GM12873 (cell line): ENCODE measurements at regions not wholly inside any gene's neighbourhood (a gene's known extent, or its start where the extent isn't known, plus 50 kb on each side); places are given as distances from the start of the nearest gene placed in this dataset.

ENCODE experiments used
- TF ChIP-seq, protein P1 (sequence below): IDR thresholded peaks from 2 replicates; pipeline ENCODE4 v1.5.1; 2012; ENCODE audit warnings: low read depth, mild to moderate bottlenecking, moderate library complexity, low read length, control low read depth; ENCODE audit not compliant: insufficient read depth; ENCODE audit errors: missing control alignments

DNA sequence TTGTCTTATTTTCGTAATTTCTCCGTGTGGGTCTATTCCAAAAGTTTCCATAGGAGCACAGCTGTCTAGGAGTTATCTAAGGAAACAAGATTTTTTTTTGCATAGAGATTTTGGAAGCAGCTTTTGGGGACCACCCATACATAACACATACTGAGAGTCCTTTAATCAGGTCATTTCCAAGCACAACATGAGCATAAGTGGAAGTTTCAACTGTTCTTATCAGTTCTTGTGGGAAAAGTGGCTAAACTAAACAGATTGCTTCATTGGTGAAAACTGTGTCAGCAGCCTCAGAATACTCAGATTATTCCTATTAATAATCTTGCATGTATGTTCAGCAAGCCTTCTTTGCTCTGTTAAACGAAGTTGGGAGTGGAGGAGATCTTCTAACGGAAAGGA is 153.6 kb upstream of the TYRP1 start:
- TF ChIP-seq, protein P1, sequence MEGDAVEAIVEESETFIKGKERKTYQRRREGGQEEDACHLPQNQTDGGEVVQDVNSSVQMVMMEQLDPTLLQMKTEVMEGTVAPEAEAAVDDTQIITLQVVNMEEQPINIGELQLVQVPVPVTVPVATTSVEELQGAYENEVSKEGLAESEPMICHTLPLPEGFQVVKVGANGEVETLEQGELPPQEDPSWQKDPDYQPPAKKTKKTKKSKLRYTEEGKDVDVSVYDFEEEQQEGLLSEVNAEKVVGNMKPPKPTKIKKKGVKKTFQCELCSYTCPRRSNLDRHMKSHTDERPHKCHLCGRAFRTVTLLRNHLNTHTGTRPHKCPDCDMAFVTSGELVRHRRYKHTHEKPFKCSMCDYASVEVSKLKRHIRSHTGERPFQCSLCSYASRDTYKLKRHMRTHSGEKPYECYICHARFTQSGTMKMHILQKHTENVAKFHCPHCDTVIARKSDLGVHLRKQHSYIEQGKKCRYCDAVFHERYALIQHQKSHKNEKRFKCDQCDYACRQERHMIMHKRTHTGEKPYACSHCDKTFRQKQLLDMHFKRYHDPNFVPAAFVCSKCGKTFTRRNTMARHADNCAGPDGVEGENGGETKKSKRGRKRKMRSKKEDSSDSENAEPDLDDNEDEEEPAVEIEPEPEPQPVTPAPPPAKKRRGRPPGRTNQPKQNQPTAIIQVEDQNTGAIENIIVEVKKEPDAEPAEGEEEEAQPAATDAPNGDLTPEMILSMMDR, result no peak

DNA sequence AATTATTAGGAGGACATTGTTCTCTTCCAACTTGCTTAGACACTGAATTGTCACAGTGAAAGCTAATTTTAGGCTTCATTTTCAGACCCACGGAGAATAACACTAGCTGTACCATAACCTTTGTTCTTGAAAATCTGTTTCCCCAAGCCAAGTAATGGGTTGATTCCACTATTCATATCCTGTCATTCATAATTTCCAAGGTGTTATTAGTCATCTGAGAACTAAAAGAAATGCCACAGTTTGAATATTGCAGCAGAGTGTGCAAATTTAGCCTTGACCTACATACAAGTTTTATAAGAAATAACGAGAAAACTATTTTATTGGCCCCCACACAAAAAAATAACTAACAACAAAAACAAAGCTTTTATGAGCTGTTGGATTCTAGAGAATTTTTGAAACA is 148.5 kb upstream of the TYRP1 start:
- TF ChIP-seq, protein P1, result no peak

DNA sequence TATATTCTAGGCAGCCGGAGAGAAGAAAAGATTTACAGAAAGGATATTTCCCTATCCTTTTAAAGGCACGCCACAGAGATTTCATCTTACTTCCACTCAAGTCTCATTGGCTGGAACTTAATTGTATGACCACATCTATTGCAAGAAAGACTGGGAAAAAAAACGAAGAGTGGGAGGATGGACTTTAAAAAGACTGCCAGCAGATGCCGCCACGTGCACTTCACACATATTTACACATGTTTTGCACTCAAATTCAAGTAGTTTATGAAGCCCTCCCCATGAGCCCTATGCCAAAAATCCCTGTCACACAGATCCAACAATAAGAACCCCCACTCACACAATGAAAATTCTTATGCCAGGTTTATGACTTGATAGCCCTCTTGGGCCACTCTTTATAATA is 138.5 kb upstream of the TYRP1 start:
- TF ChIP-seq, protein P1, result peak; percentile 33

DNA sequence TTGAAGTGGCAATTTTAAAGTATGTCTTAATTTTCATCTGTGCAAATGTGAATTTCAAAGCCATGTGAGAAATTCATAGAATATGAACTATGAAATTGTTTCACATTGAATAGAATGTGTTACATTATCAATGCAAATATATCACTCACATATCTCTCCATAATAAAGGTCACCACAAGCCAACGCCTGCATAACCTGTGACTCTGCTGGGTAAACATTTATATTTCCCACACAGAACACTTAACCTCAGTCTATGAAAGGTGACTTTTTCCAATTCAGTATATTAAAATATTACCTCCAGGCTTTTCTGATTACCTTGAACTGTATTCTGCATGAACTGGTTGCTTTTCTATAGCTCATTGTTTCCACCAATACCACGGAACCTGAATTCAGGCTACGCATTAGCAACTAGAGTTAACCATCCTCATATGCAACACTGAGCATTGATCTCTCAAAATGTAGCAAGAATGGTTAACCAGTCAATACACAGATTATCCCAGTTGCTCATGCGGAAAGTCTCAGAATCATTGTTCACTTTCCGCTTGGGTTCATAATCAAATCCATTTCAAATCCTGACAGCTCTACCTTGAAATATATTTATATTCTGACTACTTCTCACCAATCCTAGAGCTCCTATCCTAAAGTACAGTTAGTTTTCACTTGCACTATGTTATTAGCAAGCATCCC is 126.6 kb upstream of the TYRP1 start:
- TF ChIP-seq, protein P1, result no peak

DNA sequence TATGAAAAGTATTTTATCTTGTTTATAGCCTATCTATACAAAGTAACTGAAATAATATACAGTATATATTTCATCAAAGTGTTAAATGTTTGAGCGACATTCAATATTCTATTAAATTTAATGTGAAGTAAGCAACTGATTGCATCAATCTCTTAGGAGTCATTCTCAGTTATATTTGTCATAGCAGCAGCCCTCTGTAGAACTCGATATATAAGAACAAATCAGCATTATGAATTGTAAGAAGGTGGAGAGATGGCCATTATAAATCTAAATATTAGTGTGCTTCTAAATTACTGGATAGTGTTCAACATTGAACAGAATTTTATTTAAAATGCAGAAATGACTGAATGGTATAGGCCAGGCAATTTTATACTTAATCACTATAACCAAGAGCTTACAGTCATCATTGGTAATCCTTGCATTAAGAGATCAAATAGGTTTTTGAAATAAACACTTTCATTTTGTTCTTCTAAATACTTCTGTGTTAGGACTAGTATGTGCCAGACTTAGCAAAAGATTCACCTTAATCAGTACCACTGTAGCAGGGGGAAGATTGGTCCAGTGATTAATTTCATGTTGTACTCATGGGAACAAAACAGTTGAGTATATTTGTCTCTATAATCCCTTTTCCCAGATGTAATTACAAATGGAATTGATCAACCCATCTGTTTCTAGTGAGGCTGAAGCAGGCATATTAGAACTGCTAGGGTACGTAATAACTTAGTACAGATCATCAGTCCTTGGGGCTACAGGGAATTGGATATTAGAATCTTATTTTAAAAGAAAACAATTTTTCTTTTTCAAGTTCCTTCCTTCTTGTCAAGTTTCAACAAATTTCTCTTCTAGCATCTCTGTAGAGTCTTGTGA is 108.3 kb upstream of the TYRP1 start:
- TF ChIP-seq, protein P1, result no peak

DNA sequence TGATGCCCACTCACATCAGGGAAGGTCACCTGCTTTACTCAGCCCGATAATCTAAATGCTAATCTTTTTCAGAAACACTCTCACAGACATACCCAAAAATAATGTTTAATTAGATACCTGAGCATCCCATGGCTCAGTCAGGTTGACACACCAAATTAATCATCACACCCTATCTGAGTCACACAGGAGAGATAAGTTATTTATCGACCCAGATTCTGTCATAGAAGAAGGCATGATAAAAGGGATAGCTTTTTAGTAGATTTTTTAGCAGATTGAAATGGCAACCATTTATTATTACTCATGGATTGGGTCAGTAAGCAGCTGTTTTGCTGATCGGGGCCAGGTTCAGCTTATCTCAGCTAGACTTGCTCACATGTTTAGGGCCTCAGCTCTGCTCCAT is 97.8 kb upstream of the TYRP1 start:
- TF ChIP-seq, protein P1, result no peak

DNA sequence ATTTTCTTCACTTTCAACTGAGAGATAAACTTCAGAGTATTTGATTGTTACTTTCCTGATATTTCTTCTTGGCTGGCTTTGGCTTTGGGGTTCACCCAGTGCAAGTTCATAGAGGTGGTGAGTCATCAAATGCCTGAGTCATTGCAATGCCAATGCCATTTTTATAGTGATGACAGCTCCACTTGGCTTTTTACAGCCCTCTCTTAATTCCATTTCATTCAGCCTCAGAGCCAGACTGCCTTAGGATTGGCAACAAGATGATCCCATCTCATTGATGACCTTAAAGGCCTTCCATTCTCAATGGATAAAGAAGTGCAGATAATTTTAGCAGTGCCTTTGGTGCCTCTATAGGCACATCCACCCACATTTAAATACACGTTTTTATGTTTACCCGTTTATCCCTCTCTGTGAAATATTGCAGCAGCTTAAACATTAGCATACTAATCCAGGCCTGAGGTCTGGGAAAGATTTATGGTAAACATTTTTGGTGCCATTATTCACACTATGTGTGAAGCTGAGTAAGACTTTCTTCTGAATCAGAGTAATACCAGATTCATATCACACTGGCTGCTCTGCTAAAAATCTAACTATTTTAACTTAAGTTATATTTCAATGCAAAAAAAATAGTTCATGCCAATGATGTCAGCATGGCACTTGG is 88.9 kb upstream of the TYRP1 start:
- TF ChIP-seq, protein P1, result no peak
